ENCODE measurements at regions not wholly inside any gene's neighbourhood (a gene's known extent, or its start where the extent isn't known, plus 50 kb on each side); places are given as distances from the start of the nearest gene placed in this dataset.

DNA sequence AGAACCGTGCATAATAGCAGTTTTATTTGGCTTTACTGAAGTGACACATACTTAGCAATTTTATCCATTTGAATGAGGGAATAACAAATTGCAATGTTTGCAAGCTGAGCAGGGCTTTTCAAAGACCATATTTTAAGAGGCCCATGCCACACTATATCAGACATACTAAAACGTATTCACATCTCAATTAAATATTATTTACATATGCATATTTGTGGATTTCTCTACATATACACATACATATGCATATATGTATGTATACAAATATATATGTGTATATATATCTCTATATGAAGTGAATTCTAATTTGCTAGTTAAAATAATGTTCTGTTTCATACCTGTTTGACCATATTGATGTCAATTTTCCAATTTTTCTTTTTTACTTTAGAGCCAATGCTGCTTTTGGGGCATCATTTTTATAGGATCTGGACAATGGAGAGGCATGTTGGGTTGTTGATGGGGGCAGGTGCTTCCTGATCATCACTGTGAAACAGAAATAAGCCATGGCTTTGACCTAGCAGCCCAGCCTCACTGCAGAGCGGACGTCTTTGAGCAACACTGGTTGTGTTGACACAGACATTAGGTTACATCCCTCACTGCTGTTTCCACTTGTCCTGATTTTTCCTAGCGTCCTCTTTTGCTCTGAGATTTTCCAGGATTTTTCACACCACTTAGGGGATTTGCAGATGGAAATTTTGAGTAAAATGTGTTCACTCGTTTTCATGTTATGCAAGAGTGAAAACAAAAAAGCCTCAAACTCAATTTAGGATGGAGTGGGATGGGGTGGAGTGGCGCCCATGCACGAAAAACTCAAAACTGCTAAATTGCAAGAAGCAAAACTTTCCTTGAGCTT lies 56.9 kb downstream of the RDH14 start:
- in situ Hi-C loops (cut with HindIII; ENCODE audit: low pct_ligation_motif_present, low pct_unique_long_range_greater_than_20kb, low sequenced_read_pairs) = no loop called here
- no peak for DNase-seq

GRCh38 chr2:18502142-18502541 lies 58.3 kb downstream of the RDH14 start:
- no peak for DNase-seq
- in situ Hi-C loops (cut with HindIII; ENCODE audit: low pct_ligation_motif_present, low pct_unique_long_range_greater_than_20kb, low sequenced_read_pairs) = no loop called here

GRCh38 chr2:18501729-18502128 lies 58.7 kb downstream of the RDH14 start:
- DNase-seq = no peak
- in situ Hi-C loops (cut with HindIII; ENCODE audit: low pct_ligation_motif_present, low pct_unique_long_range_greater_than_20kb, low sequenced_read_pairs) = no loop called here

DNA sequence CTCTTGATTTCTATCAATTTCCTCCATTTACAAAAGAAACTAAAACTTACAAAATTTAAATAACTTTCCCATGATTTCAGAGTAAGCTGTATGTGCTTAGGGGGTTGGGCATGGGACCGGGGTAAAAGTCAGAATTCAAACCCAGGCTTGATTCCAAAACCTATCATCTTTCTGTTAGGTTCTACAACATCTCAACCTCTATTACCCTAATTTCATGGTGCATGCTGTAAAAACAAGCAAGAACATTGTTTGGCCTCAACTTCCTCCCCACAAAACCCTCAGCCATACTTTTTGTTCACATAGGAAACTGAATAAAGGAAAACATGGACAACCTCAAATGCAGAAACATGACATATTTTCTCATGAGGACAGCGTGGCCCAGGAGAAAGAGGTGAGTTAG lies 59.3 kb downstream of the RDH14 start:
- DNase-seq = no peak
- in situ Hi-C loops (cut with HindIII; ENCODE audit: low pct_ligation_motif_present, low pct_unique_long_range_greater_than_20kb, low sequenced_read_pairs) = no loop called here

GRCh38 chr2:18500333-18500732 lies 60.1 kb downstream of the RDH14 start:
- DNase-seq = no peak

DNA sequence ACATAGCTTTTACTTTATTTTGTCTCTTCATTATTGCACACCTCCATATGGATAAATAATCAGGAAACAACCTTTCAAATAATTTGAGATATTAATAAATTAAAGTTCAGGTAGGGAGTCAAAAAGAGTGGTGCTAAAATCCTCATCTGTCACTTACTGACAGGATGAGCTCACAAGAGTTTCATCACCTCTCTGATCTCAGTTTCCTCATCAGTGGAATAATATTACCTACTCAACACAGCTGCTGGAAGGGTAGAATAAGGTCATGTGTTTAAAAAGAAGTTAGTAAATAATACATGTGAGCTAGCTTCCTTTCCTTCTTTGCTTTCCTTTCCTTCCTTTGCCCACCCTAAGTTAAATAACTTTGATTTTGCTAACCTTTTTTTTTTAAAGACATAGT lies 61.9 kb downstream of the RDH14 start:
- DNase-seq = no peak
- in situ Hi-C loops (cut with HindIII; ENCODE audit: low pct_ligation_motif_present, low pct_unique_long_range_greater_than_20kb, low sequenced_read_pairs) = no loop called here

More at GRCh38 chr2:18500333-18500732, 60.1 kb downstream of the RDH14 start:
- in situ Hi-C loops (cut with HindIII; ENCODE audit: low pct_ligation_motif_present, low pct_unique_long_range_greater_than_20kb, low sequenced_read_pairs) = no loop called here

- in situ Hi-C loops (cut with HindIII; ENCODE audit: low pct_ligation_motif_present, low pct_unique_long_range_greater_than_20kb, low sequenced_read_pairs) = no loop called here
- DNase-seq = no peak
Observed at GRCh38 chr2:18496516-18496915, 63.9 kb downstream of the RDH14 start.

DNA sequence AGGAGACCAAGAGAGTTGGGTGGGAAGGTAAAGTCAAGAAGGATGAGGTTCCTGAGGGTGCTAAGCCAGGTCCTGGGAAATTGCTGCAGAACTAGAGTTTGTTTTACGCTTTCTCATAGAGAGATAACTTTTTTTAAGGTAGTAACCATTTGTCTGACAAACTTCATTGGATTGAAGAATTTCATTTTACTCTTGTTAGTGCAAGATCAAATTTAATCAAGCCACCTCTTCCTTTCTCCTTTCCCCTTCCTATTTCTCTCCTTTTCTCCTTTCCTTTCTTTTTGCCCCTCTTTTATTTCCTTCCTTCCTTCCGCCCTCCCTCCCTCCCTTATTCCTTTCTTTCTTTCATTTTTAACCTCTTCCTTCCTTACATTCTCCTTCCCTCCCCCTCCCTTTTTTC lies 65.4 kb downstream of the RDH14 start:
- in situ Hi-C loops (cut with HindIII; ENCODE audit: low pct_ligation_motif_present, low pct_unique_long_range_greater_than_20kb, low sequenced_read_pairs) = no loop called here
- DNase-seq = no peak

DNA sequence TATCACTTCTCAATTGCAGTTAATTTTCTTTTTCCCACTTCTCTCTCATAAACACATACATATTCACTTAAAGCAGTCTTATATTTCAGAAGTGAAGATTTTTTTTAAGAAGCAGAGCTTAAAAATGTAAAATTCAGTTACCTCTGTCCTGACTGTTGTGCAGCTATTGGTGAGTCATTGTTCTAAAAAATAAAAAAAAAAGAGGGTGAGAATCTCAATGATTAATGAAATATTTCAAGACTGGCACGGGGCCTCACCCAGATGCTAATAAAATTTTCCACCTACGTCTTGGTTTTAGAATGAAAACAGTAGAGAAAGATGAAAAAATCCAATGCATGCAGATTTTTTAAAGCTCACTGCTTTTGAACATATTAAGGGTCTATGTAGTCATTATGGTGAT lies 67.7 kb downstream of the RDH14 start:
- DNase-seq = no peak
- in situ Hi-C loops (cut with HindIII; ENCODE audit: low pct_ligation_motif_present, low pct_unique_long_range_greater_than_20kb, low sequenced_read_pairs) = no loop called here

DNA sequence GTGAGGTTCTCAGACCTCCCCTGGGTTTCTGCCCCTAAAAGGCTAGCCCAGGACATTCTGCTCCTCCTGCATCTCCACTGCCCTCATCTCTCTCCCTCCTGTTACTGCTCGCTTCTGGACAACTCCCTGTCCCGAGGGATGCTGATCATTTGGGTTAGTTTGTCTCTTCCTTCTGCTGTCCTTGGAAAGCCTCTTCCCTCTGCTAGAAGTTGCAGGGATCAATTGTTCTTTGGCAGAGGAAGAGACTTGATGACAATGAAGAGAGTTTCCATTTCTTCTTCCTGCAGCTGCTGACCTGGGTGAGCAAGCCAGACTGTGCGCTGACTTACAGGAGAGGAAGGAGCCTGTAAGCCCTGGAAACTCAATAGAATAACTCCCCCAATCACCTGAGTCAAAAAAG lies 68.9 kb downstream of the RDH14 start:
- in situ Hi-C loops (cut with HindIII; ENCODE audit: low pct_ligation_motif_present, low pct_unique_long_range_greater_than_20kb, low sequenced_read_pairs) = no loop called here
- DNase-seq = no peak

DNA sequence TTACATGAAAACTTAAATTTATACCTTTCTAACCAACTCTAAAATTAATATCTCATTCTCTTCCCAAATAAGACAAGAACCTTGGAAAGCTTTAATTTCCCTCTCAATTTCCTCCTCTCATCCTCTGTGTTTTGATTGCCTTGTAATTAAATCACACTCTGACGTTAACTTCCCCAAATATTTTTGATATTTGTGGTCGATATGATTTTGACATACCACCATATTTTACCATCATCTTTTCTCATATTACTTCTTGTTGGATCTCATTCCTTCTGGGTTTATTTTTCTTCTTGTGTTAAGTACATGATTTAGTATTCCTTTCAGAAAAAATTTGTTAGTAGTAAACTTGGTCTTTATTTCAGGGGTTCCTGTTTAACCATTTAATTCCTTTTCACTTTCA lies 69.6 kb downstream of the RDH14 start:
- in situ Hi-C loops (cut with HindIII; ENCODE audit: low pct_ligation_motif_present, low pct_unique_long_range_greater_than_20kb, low sequenced_read_pairs) = no loop called here
- DNase-seq = no peak

DNA sequence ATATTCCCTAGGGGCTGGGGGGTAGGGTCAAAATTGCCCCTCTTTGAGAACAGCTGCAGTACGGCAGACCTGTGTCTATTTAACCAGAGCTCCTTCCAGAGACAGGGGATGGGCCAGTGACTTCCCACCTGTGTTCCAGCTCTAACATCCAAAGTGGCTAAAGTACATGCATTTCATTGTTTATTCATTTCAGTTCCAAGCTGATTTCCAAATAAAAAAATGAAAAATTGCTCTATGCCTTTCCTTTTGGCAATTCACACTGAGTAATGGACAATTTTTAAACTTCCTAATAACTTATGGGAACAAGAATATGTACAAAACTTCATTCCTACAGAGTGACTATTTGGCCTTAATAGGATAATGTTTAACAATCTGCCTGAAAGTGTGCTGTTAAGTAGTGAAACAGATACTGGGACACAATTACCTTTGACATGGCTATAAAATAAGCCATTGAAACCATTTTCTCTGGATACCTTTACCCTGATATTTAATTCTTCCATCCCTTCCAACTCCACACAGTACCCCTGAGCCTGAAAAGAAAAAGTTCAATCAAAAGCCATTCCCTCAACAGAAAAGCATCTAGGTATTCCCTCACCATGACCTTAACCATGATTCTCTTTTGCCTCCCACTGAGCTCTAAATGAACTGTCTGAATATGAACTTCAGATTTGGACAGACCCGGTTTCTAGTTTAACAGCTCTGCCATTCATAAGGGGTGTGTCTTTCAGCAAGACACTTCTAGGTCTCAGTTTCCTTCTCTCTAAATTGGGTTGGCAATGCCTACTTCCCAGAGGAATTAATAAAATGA lies 73.1 kb downstream of the RDH14 start:
- in situ Hi-C loops (cut with HindIII; ENCODE audit: low pct_ligation_motif_present, low pct_unique_long_range_greater_than_20kb, low sequenced_read_pairs) = no loop called here
- no peak for DNase-seq

- in situ Hi-C loops (cut with HindIII; ENCODE audit: low pct_ligation_motif_present, low pct_unique_long_range_greater_than_20kb, low sequenced_read_pairs) = no loop called here
- no peak for DNase-seq
Observed at GRCh38 chr2:18484625-18485024, 75.8 kb downstream of the RDH14 start.

GRCh38 chr2:18483896-18484295 lies 76.6 kb downstream of the RDH14 start:
- DNase-seq = no peak
- in situ Hi-C loops (cut with HindIII; ENCODE audit: low pct_ligation_motif_present, low pct_unique_long_range_greater_than_20kb, low sequenced_read_pairs) = no loop called here

DNA sequence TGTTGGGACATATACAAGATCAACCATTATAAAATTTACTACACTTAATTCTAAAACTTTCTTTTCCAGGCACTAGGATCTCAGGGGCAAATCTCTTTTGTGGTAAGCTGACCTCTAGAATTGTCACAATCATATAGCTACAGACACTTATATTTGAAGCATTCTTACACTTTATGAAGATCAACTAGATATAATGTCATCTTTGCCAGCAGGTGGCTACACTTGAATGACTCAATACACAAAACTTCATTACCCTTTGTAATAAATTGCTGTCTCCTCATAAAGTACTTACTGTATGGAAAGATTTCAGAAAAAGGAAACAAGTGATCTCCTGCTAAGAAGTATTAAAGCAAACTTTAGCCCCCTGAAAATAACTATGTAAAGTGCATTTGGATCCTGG lies 77.8 kb downstream of the RDH14 start:
- DNase-seq = no peak
- in situ Hi-C loops (cut with HindIII; ENCODE audit: low pct_ligation_motif_present, low pct_unique_long_range_greater_than_20kb, low sequenced_read_pairs) = no loop called here

GRCh38 chr2:18479947-18480369 lies 80.5 kb downstream of the RDH14 start:
- in situ Hi-C loops (cut with HindIII; ENCODE audit: low pct_ligation_motif_present, low pct_unique_long_range_greater_than_20kb, low sequenced_read_pairs) = no loop called here
- DNase-seq = no peak

GRCh38 chr2:18477293-18477692 lies 83.2 kb downstream of the RDH14 start:
- no peak for DNase-seq
- in situ Hi-C loops (cut with HindIII; ENCODE audit: low pct_ligation_motif_present, low pct_unique_long_range_greater_than_20kb, low sequenced_read_pairs) = no loop called here

DNA sequence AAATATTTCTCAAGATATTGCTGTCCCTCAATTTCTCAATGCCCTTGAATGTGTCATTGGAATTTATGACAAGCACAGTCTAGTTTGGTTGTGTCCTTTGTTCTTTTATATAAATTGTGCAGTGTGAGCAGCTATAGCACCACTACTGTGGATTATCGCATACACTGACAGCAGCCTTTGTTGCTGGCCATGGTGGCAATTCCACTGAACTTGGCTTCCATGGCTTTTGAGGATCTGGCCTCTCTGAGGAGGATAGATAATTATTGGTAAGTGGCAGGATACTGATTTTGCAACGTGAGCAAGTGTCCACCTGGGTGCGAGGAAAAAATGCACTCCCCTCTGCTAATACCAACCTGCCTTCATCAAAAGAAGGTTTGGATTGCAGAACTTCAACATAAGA lies 84.0 kb downstream of the RDH14 start:
- in situ Hi-C loops (cut with HindIII; ENCODE audit: low pct_ligation_motif_present, low pct_unique_long_range_greater_than_20kb, low sequenced_read_pairs) = no loop called here
- DNase-seq = no peak

- in situ Hi-C loops (cut with HindIII; ENCODE audit: low pct_ligation_motif_present, low pct_unique_long_range_greater_than_20kb, low sequenced_read_pairs) = no loop called here
- DNase-seq = no peak
Observed at GRCh38 chr2:18475884-18476283, 84.6 kb downstream of the RDH14 start.

DNA sequence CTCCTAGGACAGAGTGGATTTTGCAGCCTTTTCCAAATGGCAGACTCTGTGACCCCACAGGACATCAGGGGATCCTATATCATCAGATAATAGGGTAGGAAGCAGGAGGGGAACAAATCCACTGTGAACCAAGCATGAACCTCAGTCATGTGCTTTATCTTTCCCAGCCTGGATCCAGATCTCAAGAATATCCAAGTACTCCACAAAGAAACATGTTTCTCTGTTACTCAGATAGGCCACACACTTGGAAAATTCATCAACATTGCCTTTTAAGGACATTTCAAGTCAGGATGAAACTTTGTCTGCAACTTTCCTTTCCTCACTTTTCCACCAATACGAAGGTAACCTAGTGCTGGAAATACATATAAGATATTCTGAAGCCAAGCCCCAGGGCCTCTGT lies 85.8 kb downstream of the RDH14 start:
- in situ Hi-C loops (cut with HindIII; ENCODE audit: low pct_ligation_motif_present, low pct_unique_long_range_greater_than_20kb, low sequenced_read_pairs) = no loop called here

More for the DNA sequence above, 85.8 kb downstream of the RDH14 start:
- DNase-seq = no peak

Measured in ACHN (cell line).